Panc1 (cell line): ENCODE measurements at regions not wholly inside any gene's neighbourhood (a gene's known extent, or its start where the extent isn't known, plus 50 kb on each side); places are given as distances from the start of the nearest gene placed in this dataset.

Experiments used
- ATAC-seq: fragments of 200-7000 bp; cut with Tn5 transposase; 2 replicates; pipeline ENCODE4 v1.9.1; 2020; ENCODE audit warnings: mild to moderate bottlenecking, moderate library complexity
- BruUV-seq: library from RNA; stranded (reverse); fragments of 400-500 nt; replicated peaks from 2 replicates; lab custom pipeline; 2021; lab: Mats Ljungman, UMichigan
- CTCF ChIA-PET: fragments of 300-600 bp; sonication (Branson Sonifier 250); formaldehyde crosslinking; loops from one replicate; lab custom pipeline; 2022; ENCODE audit warnings: antibody characterized with exemption; lab: Charles Lee
- POLR2A ChIA-PET: fragments of 300-600 bp; sonication (Branson Sonifier 250); formaldehyde crosslinking; loops from one replicate; lab custom pipeline; 2022; ENCODE audit warnings: antibody characterized with exemption; lab: Charles Lee
- DNase-seq: peaks from one replicate; pipeline ENCODE4 v3.0.0-alpha.2; 2010; ENCODE audit warnings: low read depth, low spot score
- H3K27ac ChIP-seq: 2 replicates; pipeline ENCODE4 v1.5.1; 2011; ENCODE audit warnings: mild to moderate bottlenecking, low read length, inconsistent platforms
- H3K27me3 ChIP-seq: fragments of 200-500 bp; sonication (Bioruptor generic); 2 replicates; pipeline ENCODE4 v1.6.0; 2014; ENCODE audit warnings: low read length, inconsistent platforms; ENCODE audit not compliant: control insufficient read depth, insufficient read depth
- H3K36me3 ChIP-seq: fragments of 200-500 bp; sonication (Bioruptor generic); 2 replicates; pipeline ENCODE4 v1.5.1; 2014; ENCODE audit warnings: inconsistent platforms, mild to moderate bottlenecking, low read length, moderate library complexity; ENCODE audit not compliant: control insufficient read depth, insufficient read depth
- H3K4me1 ChIP-seq: 2 replicates; pipeline ENCODE4 v1.5.1; 2011; ENCODE audit warnings: inconsistent platforms, mild to moderate bottlenecking, low read length, moderate library complexity; ENCODE audit not compliant: control insufficient read depth, insufficient read depth
- H3K4me3 ChIP-seq, 2 experiments: 2 replicates each; pipeline ENCODE4 v1.5.1; 2011 to 2012; ENCODE audit warnings: low read depth in 2 of 2, low read length in 2 of 2, mild to moderate bottlenecking in 2 of 2, inconsistent platforms in 1 of 2, moderate library complexity in 1 of 2
- H3K9me3 ChIP-seq: fragments of 200-500 bp; sonication (Bioruptor generic); 2 replicates; pipeline ENCODE4 v1.5.1; 2014; ENCODE audit warnings: low read depth, mild to moderate bottlenecking, inconsistent platforms, low read length, moderate library complexity; ENCODE audit not compliant: control insufficient read depth, insufficient read depth
- CTCF ChIP-seq: fragments of 450-650 bp; IDR thresholded peaks from 2 replicates; pipeline ENCODE4 v1.5.1; 2017; ENCODE audit warnings: mild to moderate bottlenecking
- POLR2AphosphoS5 ChIP-seq: IDR thresholded peaks from 2 replicates; pipeline ENCODE4 v1.6.1; 2012; ENCODE audit warnings: mild to moderate bottlenecking, low read depth, low read length, moderate library complexity
- REST ChIP-seq, 2 experiments: IDR thresholded peaks; 2 replicates each; pipeline ENCODE4 v1.6.1; 2011 to 2012; ENCODE audit warnings: low read depth in 2 of 2, control low read depth in 1 of 2, low read length in 1 of 2, mild to moderate bottlenecking in 1 of 2, moderate library complexity in 1 of 2; ENCODE audit not compliant: insufficient read depth in 1 of 2
- SIN3A ChIP-seq: IDR thresholded peaks from 2 replicates; pipeline ENCODE4 v1.6.1; 2012; ENCODE audit warnings: low read depth, mild to moderate bottlenecking, low read length, moderate library complexity, borderline replicate concordance; ENCODE audit not compliant: insufficient read depth
- TCF7L2 ChIP-seq: IDR thresholded peaks from 2 replicates; pipeline ENCODE4 v1.6.1; 2011; ENCODE audit warnings: mild to moderate bottlenecking, low read depth, low read length, inconsistent platforms
- in situ Hi-C: cut with HindIII; loops from 2 replicates; pipeline ENCODE4 v1.10.0; 2016; ENCODE audit warnings: low sequenced_read_pairs, low pct_unique_long_range_greater_than_20kb
- intact Hi-C: fragments of 100-400 bp; cut with micrococcal nuclease; formaldehyde crosslinking; loops from one replicate; pipeline ENCODE4 v1.10.0; 2022; ENCODE audit not compliant: unreplicated experiment

GRCh38 chr6:63140692-63141318, 70.5 kb upstream of the FKBP1C start:
- BruUV-seq = no TSS peak
- no peaks in the 10 kb centered on the region for H3K36me3 ChIP-seq
- in situ Hi-C loops = no loop called here
- TF ChIP-seq SIN3A = no peak
- no peak for TF ChIP-seq POLR2AphosphoS5
- TF ChIP-seq TCF7L2 = no peak
- TF ChIP-seq REST (IDR thresholded peaks at IDR 0.05; ENCODE audit: insufficient read depth in 1 of 2, low read depth in 2 of 2, low read length in 1 of 2) = no peak
- TF ChIP-seq CTCF = no peak
- no peak overlapping the region for H3K4me3 ChIP-seq
- H3K27me3 ChIP-seq = no peaks in the 10 kb centered on the region
- intact Hi-C loops = no loop called here
- DNase-seq = no peak
- ATAC-seq = no peak
- POLR2A ChIA-PET = no interaction called here
- no peak overlapping the region for H3K27ac ChIP-seq
- CTCF ChIA-PET = no interaction called here
- H3K9me3 ChIP-seq = no peaks in the 10 kb centered on the region
- H3K4me1 ChIP-seq = no peaks in the 10 kb centered on the region

- Histone ChIP-seq H3K27me3 (no peaks in the 10 kb centered on the region), H3K4me1 (no peaks in the 10 kb centered on the region), H3K4me3 (no peak overlapping the region), H3K27ac (no peak overlapping the region), H3K36me3 (no peaks in the 10 kb centered on the region), H3K9me3 (no peaks in the 10 kb centered on the region)
- intact Hi-C loops = no loop called here
- no TSS peak for BruUV-seq
- TF ChIP-seq REST (IDR thresholded peaks at IDR 0.05; ENCODE audit: insufficient read depth in 1 of 2, low read depth in 2 of 2, low read length in 1 of 2) = no peak
- TF ChIP-seq SIN3A = no peak
- TF ChIP-seq CTCF = no peak
- TF ChIP-seq TCF7L2 = no peak
- TF ChIP-seq POLR2AphosphoS5 = no peak
- ChIA-PET POLR2A (no interaction called here), CTCF (no interaction called here)
- in situ Hi-C loops = no loop called here
- DNase-seq (no peak), ATAC-seq (no peak)
Measured at GRCh38 chr6:63149730-63150129, 61.5 kb upstream of the FKBP1C start.
